HepG2 (cell line): ENCODE measurements at regions not wholly inside any gene's neighbourhood (a gene's known extent, or its start where the extent isn't known, plus 50 kb on each side); places are given as distances from the start of the nearest gene placed in this dataset.

Source experiments
- ATAC-seq: fragments of 200-7000 bp; cut with Tn5 transposase; 3 replicates; pipeline ENCODE4 v1.9.1; 2020; ENCODE audit warnings: mild to moderate bottlenecking, moderate library complexity
- BruUV-seq: library from RNA; stranded (reverse); fragments of 400-500 nt; replicated peaks from 2 replicates; lab custom pipeline; 2021; lab: Mats Ljungman, UMichigan
- CTCF ChIA-PET: fragments of 300-600 bp; formaldehyde crosslinking; extraction: SDS; loops from one replicate; lab custom pipeline; 2021; ENCODE audit warnings: low total read pairs, inconsistent platforms, low intra/inter-chr PET ratio; lab: Yijun Ruan, JAX
- POLR2A ChIA-PET: fragments of 350-600 bp; sonication (Branson Sonifier 250); formaldehyde crosslinking; loops from one replicate; lab custom pipeline; 2020; ENCODE audit warnings: antibody characterized with exemption, inconsistent platforms; lab: Yijun Ruan, JAX
- DNase-seq: peaks from one replicate; pipeline ENCODE4 v3.0.0-alpha.2; 2015; ENCODE audit warnings: low spot score
- FAIRE-seq: peaks from 3 replicates; lab custom pipeline; 2011; peaks lifted over from hg19 to GRCh38; lab: Jason Lieb, UNC
- H2AFZ ChIP-seq: one replicate; pipeline ENCODE4 v1.6.1; 2011; ENCODE audit warnings: low read length, inconsistent platforms
- H3K27ac ChIP-seq: fragments of 300-600 bp; 3 replicates; pipeline ENCODE4 v1.8.0; 2011; ENCODE audit warnings: mixed run types, mild to moderate bottlenecking, mixed read lengths, low read length, inconsistent platforms; ENCODE audit not compliant: insufficient read depth; ENCODE audit errors: extremely low read length
- H3K27me3 ChIP-seq, 2 experiments: fragments of 200-600 bp in 1 of 2; 2 replicates in 1 of 2; 3 replicates in 1 of 2; pipeline versions ENCODE4 v1.6.0 to v1.8.0; 2011; ENCODE audit warnings: low read length in 2 of 2, mild to moderate bottlenecking in 2 of 2, moderate library complexity in 2 of 2, inconsistent platforms in 1 of 2; ENCODE audit not compliant: insufficient read depth in 2 of 2, control insufficient read depth in 1 of 2
- H3K36me3 ChIP-seq, 2 experiments: fragments of 200-600 bp in 1 of 2; replicated peaks in 1 of 2; 2 replicates in 1 of 2; 3 replicates in 1 of 2; pipeline versions ENCODE4 v1.5.1 to v1.8.0; 2011; ENCODE audit warnings: low read length in 2 of 2, inconsistent platforms in 1 of 2; ENCODE audit not compliant: insufficient read depth in 2 of 2, control insufficient read depth in 1 of 2
- H3K4me1 ChIP-seq: 2 replicates; pipeline ENCODE4 v1.5.1; 2012; ENCODE audit warnings: low read length, inconsistent platforms; ENCODE audit not compliant: insufficient read depth
- H3K4me2 ChIP-seq: 2 replicates; pipeline ENCODE4 v1.6.0; 2011; ENCODE audit warnings: low read depth, low read length, inconsistent platforms
- H3K4me3 ChIP-seq, 3 experiments: fragments of 200-600 bp in 1 of 3; sonication (generic), shearing (Covaris generic) in 1 of 3; replicated peaks in 1 of 3; 2 replicates each; pipeline ENCODE4 v1.5.1; 2011 to 2016; ENCODE audit warnings: low read length in 3 of 3, inconsistent platforms in 2 of 3, low read depth in 2 of 3, mild to moderate bottlenecking in 2 of 3, control low read depth in 1 of 3, mixed read lengths in 1 of 3; ENCODE audit not compliant: insufficient read depth in 1 of 3
- H3K79me2 ChIP-seq: one replicate; pipeline ENCODE4 v1.6.1; 2011; ENCODE audit warnings: low read length, inconsistent platforms; ENCODE audit not compliant: insufficient read depth
- H3K9ac ChIP-seq: 2 replicates; pipeline ENCODE4 v1.6.0; 2011; ENCODE audit warnings: mild to moderate bottlenecking, low read depth, low read length, inconsistent platforms; ENCODE audit not compliant: insufficient read depth
- H3K9me3 ChIP-seq: 2 replicates; pipeline ENCODE4 v1.5.1; 2012; ENCODE audit warnings: mild to moderate bottlenecking, low read length
- H4K20me1 ChIP-seq: 2 replicates; pipeline ENCODE4 v1.6.0; 2011; ENCODE audit warnings: inconsistent platforms, mild to moderate bottlenecking, low read length, moderate library complexity; ENCODE audit not compliant: insufficient read depth
- BCL6 ChIP-seq: IDR thresholded peaks from 2 replicates; pipeline ENCODE4 v1.6.1; 2016; ENCODE audit warnings: missing genetic modification reagents, missing compliant biosample characterization
- GLI4 ChIP-seq: sonication (generic); formaldehyde crosslinking; IDR thresholded peaks from 2 replicates; pipeline ENCODE4 v1.5.1; 2020; ENCODE audit warnings: missing genetic modification reagents, mild to moderate bottlenecking, moderate library complexity, borderline replicate concordance
- ISL2 ChIP-seq: sonication (generic); formaldehyde crosslinking; IDR thresholded peaks from 2 replicates; pipeline ENCODE4 v1.5.0; 2020; ENCODE audit warnings: missing genetic modification reagents
- MAFF ChIP-seq: IDR thresholded peaks from 2 replicates; pipeline ENCODE4 v1.6.1; 2011; ENCODE audit warnings: low read depth, low read length, improper control_type of control experiment
- MAFK ChIP-seq, 2 experiments: IDR thresholded peaks in 1 of 2; conservative IDR thresholded peaks in 1 of 2; 2 replicates each; pipeline ENCODE4 v1.6.1; 2011; ENCODE audit warnings: improper control_type of control experiment in 2 of 2, low read length in 2 of 2
- PAF1 ChIP-seq: IDR thresholded peaks from 2 replicates; pipeline ENCODE4 v1.6.1; 2016; ENCODE audit warnings: missing genetic modification reagents, missing compliant biosample characterization
- POLR2AphosphoS2 ChIP-seq: IDR thresholded peaks from 2 replicates; pipeline ENCODE4 v1.6.1; 2011; ENCODE audit warnings: low read depth, low read length, improper control_type of control experiment
- TFE3 ChIP-seq: IDR thresholded peaks from 2 replicates; pipeline ENCODE4 v1.6.1; 2016
- TGIF2 ChIP-seq: IDR thresholded peaks from 2 replicates; pipeline ENCODE4 v1.6.1; 2016; ENCODE audit warnings: control low read depth, missing compliant biosample characterization
- ZNF142 ChIP-seq: sonication (generic); formaldehyde crosslinking; IDR thresholded peaks from 2 replicates; pipeline ENCODE4 v1.4.0; 2020; ENCODE audit warnings: missing genetic modification reagents
- ZNF660 ChIP-seq: sonication (generic); formaldehyde crosslinking; IDR thresholded peaks from 2 replicates; pipeline ENCODE4 v1.5.1; 2020; ENCODE audit warnings: mild to moderate bottlenecking, low read depth, missing genetic modification reagents, borderline replicate concordance
- ZSCAN29 ChIP-seq: sonication (generic); formaldehyde crosslinking; conservative IDR thresholded peaks from 2 replicates; pipeline ENCODE4 v1.4.0; 2020; ENCODE audit warnings: mild to moderate bottlenecking, missing genetic modification reagents
- WGBS: methylation state at CpG from one replicate; pipeline ENCODE4 v1.1.6; 2017; ENCODE audit warnings: low lambda C conversion rate; 5-methylcytosine and 5-hydroxymethylcytosine counted together
- in situ Hi-C: cut with HindIII; loops from 2 replicates; pipeline ENCODE4 v1.10.0; 2017; ENCODE audit warnings: low pct_unique_long_range_greater_than_20kb; ENCODE audit not compliant: extremely low pct_ligation_motif_present
- intact Hi-C: fragments of 100-400 bp; cut with micrococcal nuclease; formaldehyde crosslinking; loops from one replicate; pipeline ENCODE4 v1.10.0; 2022; ENCODE audit not compliant: unreplicated experiment

- Histone ChIP-seq H3K4me3 (no peak overlapping the region), H3K4me2 (no peak overlapping the region), H3K79me2 (no peaks in the 10 kb centered on the region), H3K36me3 (no peaks in the 10 kb centered on the region), H3K4me1 (peaks cover 5% of the 10 kb centered on the region; the same call in 1 of the 2 replicates), H4K20me1 (no peaks in the 10 kb centered on the region), H2AFZ (no peak overlapping the region), H3K27ac (no peak overlapping the region), H3K9me3 (no peaks in the 10 kb centered on the region), H3K27me3 (peaks cover 0 to 10% of the 10 kb centered on the region in 2 experiments; a peak in 2 of 5 replicates), H3K9ac (no peak overlapping the region)
- BruUV-seq = no TSS peak
- no peak for TF ChIP-seq ISL2 (CRISPR knock-in tag)
- TF ChIP-seq MAFF = peak; percentile 35; the same call in 1 of the 2 replicates
- peak; percentile 13 to 59; a peak in 2 of 4 replicates for TF ChIP-seq MAFK (conservative IDR thresholded peaks at IDR 0.05 in 1 of 2, IDR thresholded peaks at IDR 0.05 in 1 of 2; ENCODE audit: low read length in 2 of 2)
- 3% methylated on average over 2 of the region's 2 CpGs for WGBS
- intact Hi-C loops = no loop called here
- ATAC-seq (no peak), FAIRE-seq (no peak), DNase-seq (no peak)
- ChIA-PET CTCF (no interaction called here), POLR2A (no interaction called here)
- in situ Hi-C loops = no loop called here
These were observed 281.9 kb downstream of the ICE1 start for GRCh38 chr5:5704352-5704751.

- H3K79me2 ChIP-seq = no peaks in the 10 kb centered on the region
- POLR2A ChIA-PET = no interaction called here
- no peaks in the 10 kb centered on the region for H3K9me3 ChIP-seq
- no peaks in the 10 kb centered on the region for H4K20me1 ChIP-seq
- no peak for FAIRE-seq
- no peak overlapping the region for H3K27ac ChIP-seq
- peaks cover 0 to 5% of the 10 kb centered on the region in 2 experiments; a peak in 1 of 5 replicates for H3K27me3 ChIP-seq
- BruUV-seq = no TSS peak
- H3K4me1 ChIP-seq = peaks cover 5% of the 10 kb centered on the region; the same call in 1 of the 2 replicates
- H3K9ac ChIP-seq = no peak overlapping the region
- H3K36me3 ChIP-seq = no peaks in the 10 kb centered on the region
- DNase-seq = no peak
- no peak overlapping the region for H3K4me3 ChIP-seq
- TF ChIP-seq TGIF2 (CRISPR knock-in tag) (no peak), ZSCAN29 (CRISPR knock-in tag) (no peak), TFE3 (no peak), ZNF660 (CRISPR knock-in tag) (no peak), PAF1 (no peak), BCL6 (no peak), ZNF142 (CRISPR knock-in tag) (no peak), GLI4 (CRISPR knock-in tag) (no peak), POLR2AphosphoS2 (no peak)
- WGBS = 56% methylated on average over 7 of the region's 7 CpGs
- intact Hi-C loops (no loop called here), in situ Hi-C loops (no loop called here)
- no peak for ATAC-seq
- no peak overlapping the region for H2AFZ ChIP-seq
- no peak overlapping the region for H3K4me2 ChIP-seq
- CTCF ChIA-PET = no interaction called here
These were observed 280.5 kb downstream of the ICE1 start for GRCh38 chr5:5702934-5703333.
